Frontal cortex (tissue), 3 donors: ENCODE measurements at regions not wholly inside any gene's neighbourhood (a gene's known extent, or its start where the extent isn't known, plus 50 kb on each side); places are given as distances from the start of the nearest gene placed in this dataset.
"Not testable (repeated sequence)": the region's sequence is repeated elsewhere in the genome, so short reads cannot be mapped to it uniquely, and the experiment has no call there.

ENCODE experiments used
- DNase-seq, 2 donors: peaks; one replicate each; pipeline ENCODE4 v3.0.0; 2012; ENCODE audit warnings: low spot score in 2 of 2
- FAIRE-seq: peaks from 2 replicates; lab custom pipeline; 2012; peaks lifted over from hg19 to GRCh38; lab: Jason Lieb, UNC
- donor health status: control.
- donor health status: control.
- donor health status: control.

GRCh38 chr1:149228672-149229585 lies 125.6 kb upstream of the NBPF9 start:
- FAIRE-seq = not testable (repeated sequence)

GRCh38 chr1:149229813-149230212 lies 126.5 kb upstream of the NBPF9 start:
- not testable (repeated sequence) for DNase-seq, FAIRE-seq

More at GRCh38 chr1:149228672-149229585, 125.6 kb upstream of the NBPF9 start:
- not testable (repeated sequence) for DNase-seq

DNA sequence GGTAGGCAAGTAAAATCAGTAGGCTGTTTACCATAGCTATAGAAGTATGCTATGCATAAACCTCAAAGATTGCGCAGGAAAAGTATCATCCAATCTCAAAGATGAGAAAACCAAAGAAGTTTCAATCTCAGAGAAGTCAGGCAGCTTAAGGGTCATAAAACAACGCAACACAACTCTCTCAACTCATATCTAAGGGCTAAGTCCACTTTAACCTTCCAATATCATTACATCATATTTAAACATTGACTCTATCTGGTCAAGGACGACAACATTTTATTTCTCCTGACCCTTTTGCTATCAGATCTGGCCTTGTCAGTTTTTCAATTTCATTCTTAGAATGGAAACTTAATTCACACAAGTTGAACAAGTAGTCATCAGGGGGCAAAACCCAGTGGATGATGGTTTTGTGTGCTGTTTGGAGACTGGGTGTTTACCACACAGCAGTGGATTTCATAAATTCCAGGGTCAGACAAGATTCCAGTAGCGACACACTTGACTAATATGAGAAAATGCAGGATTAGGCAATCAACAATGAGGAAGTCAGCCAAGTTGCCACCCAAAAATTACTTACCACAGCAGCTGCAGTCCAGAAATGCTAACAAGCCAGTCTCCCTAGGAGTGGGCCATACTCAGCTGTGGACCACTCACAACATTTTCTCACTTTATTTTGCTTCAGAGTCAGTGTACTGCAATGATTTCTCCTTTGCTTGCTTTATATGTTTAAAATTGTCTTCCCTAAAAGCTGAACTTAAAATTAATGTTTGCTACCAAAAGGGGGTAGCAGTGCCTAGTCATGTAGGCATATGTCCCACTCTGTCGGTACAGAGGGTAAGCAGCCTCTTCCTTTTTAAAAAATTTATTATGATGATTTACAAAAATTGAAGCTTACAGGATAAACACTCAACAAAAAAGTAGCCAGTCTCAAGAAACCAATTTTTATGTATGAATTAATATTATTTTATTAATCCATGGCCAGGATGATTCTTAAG lies 131.9 kb upstream of the NBPF9 start:
- not testable (repeated sequence) for FAIRE-seq, DNase-seq

DNA sequence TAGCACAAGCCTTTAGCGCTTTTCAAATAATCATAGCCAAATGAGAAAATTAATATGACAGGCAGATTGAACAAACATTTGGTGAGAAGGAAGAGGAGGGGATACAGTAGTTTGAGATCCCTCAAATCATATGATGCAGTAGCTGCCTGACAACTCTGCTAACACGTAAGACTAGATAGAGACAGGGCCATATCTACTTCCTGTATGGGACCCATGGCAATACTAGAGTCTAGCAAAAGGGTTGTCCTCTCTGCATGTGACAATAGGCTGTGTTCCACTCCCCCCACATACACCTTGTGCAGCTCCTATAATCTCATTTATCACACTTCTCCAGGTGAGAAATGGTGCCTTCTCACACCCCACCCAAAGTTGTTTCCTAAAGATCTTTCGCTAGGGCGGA lies 134.2 kb upstream of the NBPF9 start:
- FAIRE-seq, DNase-seq: not testable (repeated sequence)

- not testable (repeated sequence) for DNase-seq, FAIRE-seq
These were observed 136.7 kb upstream of the NBPF9 start for GRCh38 chr1:149239897-149240508.

- FAIRE-seq, DNase-seq: not testable (repeated sequence)
These were observed 137.2 kb upstream of the NBPF9 start for GRCh38 chr1:149240530-149240929.

DNA sequence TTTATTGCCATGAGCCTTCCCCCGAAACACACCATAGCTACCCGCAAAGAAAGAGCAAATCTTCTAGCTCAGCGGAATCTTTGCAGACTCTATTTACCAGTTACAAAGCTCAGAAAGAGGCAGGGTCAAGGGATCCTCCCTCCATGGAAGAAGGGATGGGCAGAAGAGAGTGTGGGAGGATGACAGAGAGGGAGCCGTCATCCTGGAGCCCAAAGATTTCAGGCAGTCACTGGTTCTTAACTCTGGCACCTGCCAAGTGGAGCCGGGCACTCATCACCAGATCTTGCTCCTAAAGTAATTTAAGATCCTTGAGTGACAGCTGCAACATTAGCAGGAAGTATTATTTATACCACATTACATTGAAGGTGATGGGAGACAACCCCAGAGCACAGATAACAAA lies 137.9 kb upstream of the NBPF9 start:
- DNase-seq, FAIRE-seq: not testable (repeated sequence)

DNA sequence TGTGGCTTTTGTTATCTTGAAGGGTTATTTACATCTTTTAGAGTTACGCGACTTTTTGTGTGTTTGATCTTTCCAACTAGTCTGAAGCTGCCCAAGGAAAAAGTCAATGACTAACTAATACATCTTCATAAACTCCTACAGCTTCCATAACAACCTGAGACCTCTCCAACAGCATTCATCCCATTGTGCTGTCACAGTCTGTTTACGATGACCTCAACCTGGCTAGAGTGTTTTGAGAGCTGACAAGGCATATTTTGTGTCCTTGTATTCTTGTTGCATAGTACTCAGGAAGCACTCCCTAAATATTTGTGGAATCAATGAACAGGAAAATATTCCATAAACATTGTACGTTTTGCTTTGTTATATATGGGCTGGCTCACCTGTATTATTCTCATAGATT lies 140.2 kb upstream of the NBPF9 start:
- FAIRE-seq, DNase-seq: not testable (repeated sequence)

DNA sequence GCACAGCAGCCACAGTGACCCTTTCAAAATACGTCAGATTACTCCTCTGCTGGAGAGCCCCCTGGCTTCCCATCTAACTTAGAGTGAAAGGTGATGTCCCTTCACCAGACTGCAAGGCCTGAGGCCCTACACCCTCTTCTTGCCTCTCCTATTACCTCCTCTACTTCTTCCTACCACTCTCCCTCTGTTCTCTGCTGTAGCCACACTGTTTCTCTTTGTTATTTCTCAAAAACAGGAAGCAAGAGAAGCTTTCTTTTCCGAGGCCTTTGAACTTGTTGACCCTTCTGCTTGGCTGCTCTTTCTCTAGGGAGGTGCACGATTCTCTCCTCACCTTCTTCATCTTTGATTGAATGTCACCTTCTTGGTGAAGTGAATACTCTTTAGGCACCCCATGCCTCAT lies 141.3 kb upstream of the NBPF9 start:
- FAIRE-seq, DNase-seq: not testable (repeated sequence)

- FAIRE-seq, DNase-seq: not testable (repeated sequence)
These were observed 142.9 kb upstream of the NBPF9 start for GRCh38 chr1:149246212-149246611.

GRCh38 chr1:149248610-149249009 lies 145.3 kb upstream of the NBPF9 start:
- not testable (repeated sequence) for FAIRE-seq, DNase-seq

DNA sequence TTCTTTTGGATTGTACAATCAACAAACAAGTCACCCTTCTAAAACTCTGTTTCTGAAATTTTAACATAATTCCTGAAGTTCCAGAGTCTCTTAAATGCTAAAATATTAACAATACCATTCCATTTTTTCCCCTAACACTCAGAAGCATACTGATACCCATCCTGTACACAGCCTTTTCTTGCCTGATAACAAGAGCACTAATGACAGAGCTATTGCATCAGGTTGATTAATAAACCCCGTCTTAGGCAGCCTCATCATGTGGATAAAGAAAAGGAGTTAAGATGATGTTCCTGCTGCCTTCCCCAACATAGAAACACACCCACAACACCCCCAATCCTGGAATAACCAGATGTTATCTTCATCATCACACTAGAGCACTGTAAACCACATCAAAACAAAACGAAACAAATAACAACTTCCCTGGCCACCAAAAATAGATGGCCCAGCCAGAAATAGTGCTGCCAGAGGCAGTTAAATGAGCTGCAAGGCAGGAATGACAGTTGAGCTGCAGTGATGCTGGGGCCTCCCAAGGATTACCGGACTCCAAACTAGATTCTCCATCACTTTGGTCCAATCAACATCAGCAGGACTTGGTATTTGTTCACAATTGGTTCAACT lies 146.6 kb upstream of the NBPF9 start:
- not testable (repeated sequence) for DNase-seq

GRCh38 chr1:149254894-149255847 lies 151.8 kb upstream of the NBPF9 start:
- DNase-seq, FAIRE-seq: not testable (repeated sequence)

More for the DNA sequence above, 146.6 kb upstream of the NBPF9 start:
- FAIRE-seq = not testable (repeated sequence)

DNA sequence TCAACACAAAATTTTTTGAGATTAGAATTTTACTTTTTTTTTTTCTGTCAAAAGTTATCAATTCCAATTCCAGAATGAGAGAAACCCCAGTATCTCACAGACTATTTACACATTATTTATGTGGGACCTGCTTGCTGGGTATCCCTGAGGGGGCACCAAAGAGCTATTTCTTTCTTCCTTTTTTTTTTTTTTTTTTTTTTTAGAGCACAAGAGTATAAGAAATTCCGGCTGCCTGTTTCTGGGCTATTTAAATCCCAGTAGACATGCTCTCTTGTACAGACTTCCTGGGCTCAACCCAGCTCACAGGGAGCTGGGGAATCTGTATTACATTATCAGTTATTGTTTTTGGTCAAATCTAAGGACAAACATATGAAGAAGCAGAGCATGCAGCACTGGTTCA lies 156.9 kb upstream of the NBPF9 start:
- FAIRE-seq = peak; percentile 59
- DNase-seq = not testable (repeated sequence)

- not testable (repeated sequence) for DNase-seq, FAIRE-seq
These were observed 157.5 kb upstream of the NBPF9 start for GRCh38 chr1:149260736-149261340.

DNA sequence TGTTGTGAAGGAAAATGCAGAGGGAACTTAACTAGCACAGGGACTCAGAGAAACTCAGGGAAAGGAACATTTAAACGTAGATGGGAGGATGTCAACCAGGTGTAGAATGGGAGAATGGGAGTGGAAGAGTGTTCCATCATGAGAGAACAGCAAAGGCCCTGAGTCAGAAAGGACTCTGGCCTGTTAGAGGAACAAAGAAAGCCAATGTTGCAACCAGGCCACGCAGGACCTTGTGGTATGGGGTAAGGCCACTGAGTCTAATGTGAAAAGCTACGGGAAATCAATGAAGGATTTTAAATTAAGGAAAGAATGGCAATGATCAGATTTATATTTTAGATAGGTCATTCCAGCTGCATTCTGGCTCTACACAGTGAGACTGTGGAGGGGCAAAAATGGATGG lies 163.9 kb upstream of the NBPF9 start:
- not testable (repeated sequence) for FAIRE-seq, DNase-seq

DNA sequence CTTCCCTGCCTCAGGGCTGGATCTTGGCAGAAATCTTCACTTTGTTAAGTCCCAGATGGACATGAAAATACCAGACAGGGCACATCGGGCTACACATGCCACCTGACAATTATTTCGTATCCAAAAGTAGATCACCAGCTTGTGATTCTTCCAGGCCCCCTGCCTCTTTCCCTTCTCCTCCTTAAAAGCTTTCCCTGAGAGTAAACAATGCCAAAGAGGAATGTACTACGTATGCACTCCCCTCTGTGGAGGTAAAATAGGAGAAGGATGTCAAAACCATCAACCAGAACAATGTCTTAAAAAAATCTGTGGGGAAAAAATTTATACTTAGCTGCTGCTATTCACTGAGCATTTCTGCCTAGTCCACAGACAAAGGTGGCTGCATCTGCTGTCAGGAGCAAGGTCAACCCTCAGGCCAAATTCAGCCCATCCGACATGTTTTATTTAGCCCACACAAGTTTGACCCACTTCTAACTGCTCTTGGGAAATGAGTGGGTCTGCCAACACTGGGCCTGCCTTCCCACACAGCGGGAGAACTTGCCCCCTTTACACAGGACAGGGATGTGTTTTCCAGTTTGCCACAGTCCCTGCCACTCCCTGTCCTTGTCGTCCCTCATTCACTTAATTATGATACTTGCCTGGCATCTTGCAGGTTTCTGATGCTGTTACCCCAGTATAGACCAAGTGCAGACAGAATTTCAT lies 165.8 kb upstream of the NBPF9 start:
- FAIRE-seq, DNase-seq: not testable (repeated sequence)
